Neuronal stem cell (in vitro differentiated cells): ENCODE measurements at regions not wholly inside any gene's neighbourhood (a gene's known extent, or its start where the extent isn't known, plus 50 kb on each side); places are given as distances from the start of the nearest gene placed in this dataset.
"Not testable (repeated sequence)": the region's sequence is repeated elsewhere in the genome, so short reads cannot be mapped to it uniquely, and the experiment has no call there.

Experiments
- DNase-seq: peaks from one replicate; pipeline ENCODE4 v3.0.0-alpha.2; 2013; ENCODE audit warnings: low spot score
- H2AFZ ChIP-seq: one replicate; pipeline ENCODE4 v1.6.1; 2013; ENCODE audit warnings: mild to moderate bottlenecking, low read length, inconsistent platforms
- H2AK5ac ChIP-seq: 2 replicates; pipeline ENCODE4 v1.6.1; 2013; ENCODE audit warnings: low read depth, mild to moderate bottlenecking, inconsistent platforms, low read length, moderate library complexity, mixed read lengths
- H2BK120ac ChIP-seq: 2 replicates; pipeline ENCODE4 v1.6.1; 2013; ENCODE audit warnings: low read depth, mild to moderate bottlenecking, inconsistent platforms, low read length, moderate library complexity, mixed read lengths
- H2BK12ac ChIP-seq: one replicate; pipeline ENCODE4 v1.6.1; 2013; ENCODE audit warnings: low read length, inconsistent platforms
- H2BK15ac ChIP-seq: 2 replicates; pipeline ENCODE4 v1.6.1; 2013; ENCODE audit warnings: mild to moderate bottlenecking, low read length, inconsistent platforms, mixed read lengths
- H2BK5ac ChIP-seq: one replicate; pipeline ENCODE4 v1.6.1; 2013; ENCODE audit warnings: inconsistent platforms, mild to moderate bottlenecking, low read length, moderate library complexity
- H3K14ac ChIP-seq: one replicate; pipeline ENCODE4 v1.6.1; 2013; ENCODE audit warnings: low read length, inconsistent platforms
- H3K18ac ChIP-seq: 2 replicates; pipeline ENCODE4 v1.6.1; 2013; ENCODE audit warnings: low read length, inconsistent platforms
- H3K23ac ChIP-seq: 2 replicates; pipeline ENCODE4 v1.6.1; 2013; ENCODE audit warnings: low read depth, mild to moderate bottlenecking, mixed read lengths, low read length, inconsistent platforms; ENCODE audit not compliant: poor library complexity
- H3K27ac ChIP-seq: replicated peaks from 3 replicates; pipeline ENCODE4 v1.5.1; 2013; ENCODE audit warnings: low read length, inconsistent platforms
- H3K27me3 ChIP-seq, 3 experiments: 2 replicates each; pipeline ENCODE4 v1.6.1; 2013; ENCODE audit warnings: low read length in 3 of 3, mild to moderate bottlenecking in 2 of 3, inconsistent platforms in 1 of 3, low read depth in 1 of 3, mixed read lengths in 1 of 3, moderate library complexity in 1 of 3; ENCODE audit not compliant: control insufficient read depth in 3 of 3, insufficient read depth in 3 of 3
- H3K36me3 ChIP-seq, 2 donors: replicated peaks in 1 of 2; 2 replicates each; pipeline ENCODE4 v1.6.1; 2013; ENCODE audit warnings: low read length in 2 of 2; ENCODE audit not compliant: control insufficient read depth in 2 of 2, insufficient read depth in 2 of 2
- H3K4ac ChIP-seq: 2 replicates; pipeline ENCODE4 v1.6.1; 2013; ENCODE audit warnings: inconsistent platforms, mild to moderate bottlenecking, low read length, moderate library complexity
- H3K4me1 ChIP-seq, 2 donors: 1 replicate in 1 of 2; 2 replicates in 1 of 2; pipeline ENCODE4 v1.6.1; 2013; ENCODE audit warnings: low read length in 2 of 2, low read depth in 1 of 2; ENCODE audit not compliant: control insufficient read depth in 2 of 2, insufficient read depth in 1 of 2
- H3K4me2 ChIP-seq: one replicate; pipeline ENCODE4 v1.6.1; 2013; ENCODE audit warnings: mild to moderate bottlenecking, low read length, inconsistent platforms; ENCODE audit not compliant: insufficient read depth, poor library complexity, severe bottlenecking
- H3K4me3 ChIP-seq, 2 donors: 2 replicates each; pipeline ENCODE4 v1.5.1; 2013; ENCODE audit warnings: low read length in 2 of 2, mild to moderate bottlenecking in 2 of 2, inconsistent platforms in 1 of 2, moderate library complexity in 1 of 2
- H3K79me1 ChIP-seq: one replicate; pipeline ENCODE4 v1.6.1; 2013; ENCODE audit warnings: low read depth, mild to moderate bottlenecking, inconsistent platforms, low read length, moderate library complexity
- H3K9ac ChIP-seq: one replicate; pipeline ENCODE4 v1.6.1; 2013; ENCODE audit warnings: mild to moderate bottlenecking, low read depth, low read length, inconsistent platforms; ENCODE audit not compliant: poor library complexity
- H3K9me3 ChIP-seq, 2 donors: replicated peaks in 1 of 2; 2 replicates each; pipeline versions ENCODE3 to v1.6.1; 2013; ENCODE audit warnings: low read length in 2 of 2, mild to moderate bottlenecking in 2 of 2, inconsistent platforms in 1 of 2, low read depth in 1 of 2, mixed read lengths in 1 of 2, moderate library complexity in 1 of 2; ENCODE audit not compliant: control insufficient read depth in 2 of 2, insufficient read depth in 1 of 2
- H4K8ac ChIP-seq: one replicate; pipeline ENCODE4 v1.6.1; 2013; ENCODE audit warnings: low read depth, mild to moderate bottlenecking, inconsistent platforms, low read length, moderate library complexity
- H4K91ac ChIP-seq: one replicate; pipeline ENCODE4 v1.6.1; 2013; ENCODE audit warnings: low read length, low read depth, mild to moderate bottlenecking, inconsistent platforms; ENCODE audit not compliant: poor library complexity
- WGBS, 2 donors: extraction: QIAGEN DNeasy Blood & Tissue Kit; methylation state at CpG; one replicate each; pipeline ENCODE4 v1.1.7; 2013; ENCODE audit warnings: missing lambda C conversion rate in 2 of 2, mixed read lengths in 1 of 2; ENCODE audit not compliant: insufficient read length in 2 of 2, insufficient replicate concordance in 1 of 2; ENCODE audit errors: extremely low coverage in 2 of 2; 5-methylcytosine and 5-hydroxymethylcytosine counted together

DNA sequence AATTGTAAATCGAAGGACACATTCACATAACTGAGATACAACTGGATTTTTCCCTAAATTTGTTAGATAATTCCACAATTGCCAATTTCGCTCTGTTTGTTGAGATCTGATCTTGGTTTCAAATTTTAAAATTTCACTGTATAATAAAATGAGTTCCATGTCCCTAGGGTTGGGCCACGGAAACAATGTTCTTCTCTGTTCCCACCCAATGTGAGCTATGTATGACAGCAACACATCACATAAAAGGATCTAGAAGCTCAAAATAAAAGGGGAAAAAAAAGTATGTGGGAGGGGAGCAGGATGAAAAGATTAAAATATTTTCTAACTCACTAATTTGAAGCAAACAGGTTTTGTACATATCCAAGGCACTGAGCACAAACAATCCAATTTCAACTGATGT is 287.8 kb upstream of the MKLN1 start:
- no peak for DNase-seq
- H2AK5ac ChIP-seq = no peak overlapping the region
- no peak overlapping the region for H4K91ac ChIP-seq
- no peak overlapping the region for H2BK120ac ChIP-seq
- no peaks in the 10 kb centered on the region for H3K36me3 ChIP-seq
- no peaks in the 10 kb centered on the region for H3K27me3 ChIP-seq
- H3K4me2 ChIP-seq = no peak overlapping the region
- no peak overlapping the region for H3K23ac ChIP-seq
- no peak overlapping the region for H2BK5ac ChIP-seq
- H3K4me1 ChIP-seq = peaks cover 0 to 4% of the 10 kb centered on the region in 2 donors
- H2BK15ac ChIP-seq = no peak overlapping the region
- H3K14ac ChIP-seq = no peak overlapping the region
- H3K9me3 ChIP-seq = no peaks in the 10 kb centered on the region
- no peak overlapping the region for H3K4me3 ChIP-seq
- H3K79me1 ChIP-seq = no peaks in the 10 kb centered on the region
- H3K18ac ChIP-seq = no peak overlapping the region
- H3K9ac ChIP-seq = no peak overlapping the region
- no peak overlapping the region for H2AFZ ChIP-seq
- WGBS, 2 donors = no CpG with 5 or more reads among the region's 3 CpGs
- no peak overlapping the region for H4K8ac ChIP-seq
- H3K4ac ChIP-seq = no peak overlapping the region
- no peak overlapping the region for H2BK12ac ChIP-seq
- no peak overlapping the region for H3K27ac ChIP-seq

DNA sequence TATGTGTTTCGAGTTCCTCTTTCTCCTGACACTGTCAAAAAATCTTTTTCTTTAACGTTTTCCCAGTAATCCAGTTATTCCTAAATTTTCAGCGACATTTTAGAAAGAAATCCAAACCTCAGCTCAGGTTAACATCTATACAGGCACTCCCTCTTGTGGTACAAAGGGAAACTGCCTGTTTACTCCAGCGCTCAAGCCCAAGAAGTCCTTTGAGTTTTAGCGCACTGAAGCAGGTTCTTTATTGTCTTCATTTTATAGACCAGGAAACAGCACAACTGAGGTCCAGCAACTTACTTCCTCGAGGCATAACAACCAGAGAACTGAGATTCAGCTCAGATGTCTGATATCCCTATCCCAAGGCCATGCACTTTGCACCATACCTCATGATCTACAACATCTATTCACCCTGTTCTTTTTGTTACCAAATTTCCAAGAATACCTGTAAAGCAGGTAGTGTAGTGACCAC is 287.2 kb upstream of the MKLN1 start:
- Histone ChIP-seq H3K4me2 (no peak overlapping the region), H2BK15ac (no peak overlapping the region), H3K4ac (no peak overlapping the region), H4K91ac (no peak overlapping the region), H2BK12ac (no peak overlapping the region), H2BK5ac (no peak overlapping the region), H3K27me3 (no peaks in the 10 kb centered on the region), H2AK5ac (no peak overlapping the region), H2AFZ (no peak overlapping the region), H3K9ac (no peak overlapping the region), H3K9me3 (no peaks in the 10 kb centered on the region), H2BK120ac (no peak overlapping the region), H3K79me1 (no peaks in the 10 kb centered on the region), H3K14ac (no peak overlapping the region), H3K36me3 (no peaks in the 10 kb centered on the region), H3K18ac (no peak overlapping the region), H3K27ac (no peak overlapping the region), H3K23ac (no peak overlapping the region), H4K8ac (no peak overlapping the region), H3K4me1 (peaks cover 0 to 4% of the 10 kb centered on the region in 2 donors), H3K4me3 (no peak overlapping the region)
- WGBS, 2 donors = no CpG with 5 or more reads among the region's 6 CpGs
- peak; percentile 50 for DNase-seq

DNA sequence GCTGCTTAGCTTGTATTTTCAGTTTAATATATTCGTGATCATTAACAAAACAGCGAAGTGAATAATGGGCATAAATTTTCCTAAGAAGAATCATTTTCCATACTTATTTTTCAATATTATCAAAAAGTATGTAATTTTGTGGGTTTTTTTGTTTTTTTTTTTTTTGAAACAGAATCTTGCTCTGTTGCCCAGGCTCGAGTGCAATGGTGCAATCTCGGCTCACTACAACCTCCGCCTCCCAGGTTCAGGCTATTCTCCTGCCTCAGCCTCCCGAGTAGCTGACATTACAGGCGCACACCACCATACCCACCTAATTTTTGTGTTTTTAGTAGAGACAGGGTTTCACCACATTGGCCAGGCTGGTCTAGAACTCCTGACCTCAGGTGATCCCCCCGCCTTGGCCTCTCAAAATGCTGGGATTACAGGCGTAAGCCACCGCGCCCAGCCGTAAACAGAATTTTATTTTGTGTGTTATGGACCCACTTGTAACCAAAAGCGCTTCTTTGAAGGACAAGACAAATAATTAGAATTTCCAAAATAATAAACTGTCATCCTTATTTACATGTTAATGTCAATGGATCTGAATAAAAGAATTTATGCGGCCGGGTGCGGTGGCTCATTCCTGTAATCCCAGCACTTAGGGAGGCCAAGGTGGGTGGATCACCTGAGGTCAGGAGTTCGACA is 286.5 kb upstream of the MKLN1 start:
- H3K4me3 ChIP-seq, H3K27me3 ChIP-seq, H2BK120ac ChIP-seq, H4K91ac ChIP-seq, H3K9me3 ChIP-seq, H3K9ac ChIP-seq, H3K14ac ChIP-seq, H4K8ac ChIP-seq, H2AK5ac ChIP-seq, H2AFZ ChIP-seq, H3K18ac ChIP-seq, H2BK12ac ChIP-seq, H3K4me2 ChIP-seq, H3K79me1 ChIP-seq, H3K27ac ChIP-seq, H3K4me1 ChIP-seq, H2BK5ac ChIP-seq, DNase-seq, H3K36me3 ChIP-seq, H3K4ac ChIP-seq, H3K23ac ChIP-seq, H2BK15ac ChIP-seq: not testable (repeated sequence)
- no CpG with 5 or more reads among the region's 17 CpGs for WGBS, 2 donors

DNA sequence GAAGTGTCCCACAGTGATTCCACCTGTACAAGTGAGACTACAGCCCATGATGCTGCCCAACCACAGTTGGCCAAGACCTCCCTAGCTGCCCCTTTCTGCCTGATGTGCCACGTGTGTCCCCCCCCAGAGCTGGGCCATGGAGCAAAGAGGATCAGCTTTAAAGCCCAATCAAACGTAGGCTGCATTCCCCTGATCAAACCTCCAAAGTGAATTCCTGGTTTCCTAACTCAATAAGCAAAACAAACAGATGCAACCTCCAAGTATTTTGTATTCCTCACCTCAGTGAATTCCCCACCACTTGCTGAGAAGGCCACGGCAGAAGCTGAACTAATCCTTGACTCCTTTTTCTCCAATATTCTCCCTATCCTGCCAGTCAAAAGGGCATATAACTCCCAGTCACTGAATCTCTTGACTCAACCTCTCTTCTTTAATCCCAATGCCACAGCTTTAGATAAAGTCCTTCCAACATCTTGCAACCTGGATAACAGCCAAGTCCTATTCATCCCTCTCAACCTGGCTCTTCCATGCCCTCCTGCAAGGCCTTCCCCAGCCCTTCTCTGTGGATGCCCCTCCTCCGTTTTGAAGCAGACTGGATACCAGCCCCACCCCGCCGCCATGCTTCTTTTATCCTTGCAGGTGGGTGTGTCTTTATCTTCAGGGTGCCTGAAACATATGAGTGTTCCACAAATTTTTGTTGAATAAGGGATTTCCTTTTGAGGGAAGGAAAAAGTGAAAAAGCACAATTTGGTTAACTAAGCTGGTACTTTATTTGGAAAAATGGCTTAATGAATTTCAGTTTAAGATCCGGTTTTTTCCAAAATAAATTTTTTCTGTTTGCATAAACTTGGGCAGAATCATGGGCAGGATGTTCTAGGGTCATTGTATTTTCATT is 285.2 kb upstream of the MKLN1 start:
- Histone ChIP-seq H3K18ac (no peak overlapping the region), H3K36me3 (no peaks in the 10 kb centered on the region), H3K9me3 (peaks cover 0 to 3% of the 10 kb centered on the region in 2 donors), H3K14ac (no peak overlapping the region), H3K9ac (no peak overlapping the region), H3K27ac (no peak overlapping the region), H4K8ac (no peak overlapping the region), H3K4ac (no peak overlapping the region), H4K91ac (no peak overlapping the region), H2BK15ac (no peak overlapping the region), H3K4me3 (no peak overlapping the region), H2BK12ac (no peak overlapping the region), H3K27me3 (no peaks in the 10 kb centered on the region), H3K4me2 (no peak overlapping the region), H2BK5ac (no peak overlapping the region), H3K23ac (no peak overlapping the region), H2BK120ac (no peak overlapping the region), H2AFZ (no peak overlapping the region), H2AK5ac (no peak overlapping the region), H3K79me1 (no peaks in the 10 kb centered on the region), H3K4me1 (peaks cover 0 to 4% of the 10 kb centered on the region in 2 donors)
- no CpG with 5 or more reads among the region's 7 CpGs for WGBS, 2 donors
- no peak for DNase-seq
